Chondrocyte (in vitro differentiated cells): ENCODE measurements at regions not wholly inside any gene's neighbourhood (a gene's known extent, or its start where the extent isn't known, plus 50 kb on each side); places are given as distances from the start of the nearest gene placed in this dataset.

Experiments
- DNase-seq: peaks from one replicate; pipeline ENCODE4 v3.0.0; 2021; ENCODE audit warnings: mixed read lengths, low spot score
- H3K27ac Mint-ChIP-seq: one replicate; pipeline ENCODE4 v1.8.0; 2021; ENCODE audit warnings: mild to moderate bottlenecking, moderate library complexity, mixed read lengths; ENCODE audit not compliant: unreplicated experiment
- H3K27me3 Mint-ChIP-seq: 2 replicates; pipeline ENCODE4 v1.8.0; 2021; ENCODE audit warnings: low read depth, mixed read lengths
- H3K36me3 Mint-ChIP-seq: 2 replicates; pipeline ENCODE4 v1.8.0; 2021; ENCODE audit warnings: low read depth, mixed read lengths
- H3K4me1 Mint-ChIP-seq: 2 replicates; pipeline ENCODE4 v1.8.0; 2021; ENCODE audit warnings: low read depth, mild to moderate bottlenecking, mixed read lengths
- H3K4me3 Mint-ChIP-seq: one replicate; pipeline ENCODE4 v1.8.0; 2021; ENCODE audit warnings: mild to moderate bottlenecking, moderate library complexity, mixed read lengths; ENCODE audit not compliant: unreplicated experiment
- H3K9me3 Mint-ChIP-seq: 2 replicates; pipeline ENCODE4 v1.8.0; 2021; ENCODE audit warnings: low read depth, mixed read lengths
- CTCF ChIP-seq: fragments of 200-600 bp; sonication (generic); IDR thresholded peaks from 2 replicates; pipeline ENCODE4 v1.5.0; 2021; ENCODE audit warnings: antibody characterized with exemption, mild to moderate bottlenecking, moderate library complexity

- H3K4me3 Mint-ChIP-seq, result no peak overlapping the region
- H3K9me3 Mint-ChIP-seq, result peaks cover 5% of the 10 kb centered on the region
- TF ChIP-seq CTCF, result no peak
- no peak for DNase-seq
- no peak overlapping the region for H3K27ac Mint-ChIP-seq
- H3K4me1 Mint-ChIP-seq, result no peaks in the 10 kb centered on the region
- no peaks in the 10 kb centered on the region for H3K36me3 Mint-ChIP-seq
- H3K27me3 Mint-ChIP-seq, result no peaks in the 10 kb centered on the region
These were observed 154.7 kb downstream of the GATB start for GRCh38 chr4:151606061-151606460.

- H3K9me3 Mint-ChIP-seq, result no peaks in the 10 kb centered on the region
- H3K27ac Mint-ChIP-seq, result no peak overlapping the region
- no peaks in the 10 kb centered on the region for H3K36me3 Mint-ChIP-seq
- H3K4me3 Mint-ChIP-seq, result no peak overlapping the region
- H3K4me1 Mint-ChIP-seq, result no peaks in the 10 kb centered on the region
- no peak for DNase-seq
- H3K27me3 Mint-ChIP-seq, result no peaks in the 10 kb centered on the region
- TF ChIP-seq CTCF, result no peak
These were observed 150.6 kb downstream of the GATB start for GRCh38 chr4:151610229-151610628.

- Mint-ChIP-seq H3K4me1 (no peaks in the 10 kb centered on the region), H3K36me3 (no peaks in the 10 kb centered on the region), H3K27ac (no peak overlapping the region), H3K27me3 (no peaks in the 10 kb centered on the region), H3K4me3 (no peak overlapping the region), H3K9me3 (no peaks in the 10 kb centered on the region)
- no peak for DNase-seq
- no peak for TF ChIP-seq CTCF
These were observed 148.8 kb downstream of the GATB start for GRCh38 chr4:151611960-151612359.

- TF ChIP-seq CTCF, result no peak
These were observed 147.5 kb downstream of the GATB start for GRCh38 chr4:151613290-151613689.

GRCh38 chr4:151614561-151614960 lies 146.2 kb downstream of the GATB start:
- no peak for DNase-seq
- H3K27ac Mint-ChIP-seq, result no peak overlapping the region
- TF ChIP-seq CTCF, result no peak
- no peaks in the 10 kb centered on the region for H3K27me3 Mint-ChIP-seq
- H3K4me1 Mint-ChIP-seq, result no peaks in the 10 kb centered on the region
- H3K4me3 Mint-ChIP-seq, result no peak overlapping the region
- H3K36me3 Mint-ChIP-seq, result no peaks in the 10 kb centered on the region
- H3K9me3 Mint-ChIP-seq, result no peaks in the 10 kb centered on the region

More at GRCh38 chr4:151613290-151613689, 147.5 kb downstream of the GATB start:
- Mint-ChIP-seq H3K4me1 (no peaks in the 10 kb centered on the region), H3K9me3 (no peaks in the 10 kb centered on the region), H3K4me3 (no peak overlapping the region), H3K36me3 (no peaks in the 10 kb centered on the region), H3K27me3 (no peaks in the 10 kb centered on the region), H3K27ac (no peak overlapping the region)
- DNase-seq, result no peak
